Upper lobe of right lung (tissue), 1 donor: ENCODE measurements at regions not wholly inside any gene's neighbourhood (a gene's known extent, or its start where the extent isn't known, plus 50 kb on each side); places are given as distances from the start of the nearest gene placed in this dataset.

Experiments used
- ATAC-seq: fragments of 200-7000 bp; cut with Tn5 transposase; one replicate; pipeline ENCODE4 v1.9.1; 2020; ENCODE audit warnings: mild to moderate bottlenecking, moderate library complexity
- DNase-seq: peaks from one replicate; pipeline ENCODE4 v3.0.0-alpha.2; 2020
- H3K27ac ChIP-seq: fragments of 200-600 bp; one replicate; pipeline ENCODE4 v1.8.0; 2022
- H3K27me3 ChIP-seq: fragments of 200-600 bp; one replicate; pipeline ENCODE4 v1.8.0; 2022; ENCODE audit warnings: mild to moderate bottlenecking
- H3K36me3 ChIP-seq: fragments of 200-600 bp; one replicate; pipeline ENCODE4 v1.8.0; 2022
- H3K4me1 ChIP-seq: fragments of 200-600 bp; one replicate; pipeline ENCODE4 v1.8.0; 2022
- H3K4me3 ChIP-seq: fragments of 200-600 bp; one replicate; pipeline ENCODE4 v1.8.0; 2022; ENCODE audit warnings: mild to moderate bottlenecking
- H3K9me3 ChIP-seq: fragments of 200-600 bp; one replicate; pipeline ENCODE4 v1.8.0; 2022
- CTCF ChIP-seq: fragments of 200-600 bp; IDR thresholded peaks from one replicate; pipeline ENCODE4 v1.8.0; 2022; ENCODE audit warnings: antibody characterized with exemption
- intact Hi-C: fragments of 100-400 bp; cut with DNase I; formaldehyde crosslinking; loops from one replicate; pipeline ENCODE4 v1.11.0; 2022
- donor health status: DM: no; HTN: yes; CAD: no; lungs with severe emphysema.

GRCh38 chr2:66872986-66873754 lies 438.2 kb downstream of the MEIS1 start:
- no peaks in the 10 kb centered on the region for H3K36me3 ChIP-seq
- ATAC-seq = no peak
- TF ChIP-seq CTCF = no peak
- no peaks in the 10 kb centered on the region for H3K27me3 ChIP-seq
- H3K9me3 ChIP-seq = no peaks in the 10 kb centered on the region
- intact Hi-C loops = no loop called here
- no peak overlapping the region for H3K27ac ChIP-seq
- DNase-seq = no peak
- peaks cover 3% of the 10 kb centered on the region for H3K4me1 ChIP-seq
- H3K4me3 ChIP-seq = no peak overlapping the region

- TF ChIP-seq CTCF = no peak
- Histone ChIP-seq H3K27me3 (no peaks in the 10 kb centered on the region), H3K4me1 (peaks cover 3% of the 10 kb centered on the region), H3K36me3 (no peaks in the 10 kb centered on the region), H3K27ac (no peak overlapping the region), H3K9me3 (no peaks in the 10 kb centered on the region), H3K4me3 (no peak overlapping the region)
- ATAC-seq (no peak), DNase-seq (no peak)
- intact Hi-C loops = no loop called here
Observed at GRCh38 chr2:66874411-66874810, 439.5 kb downstream of the MEIS1 start.

- Histone ChIP-seq H3K4me3 (no peak overlapping the region), H3K4me1 (peaks cover 3% of the 10 kb centered on the region), H3K9me3 (no peaks in the 10 kb centered on the region), H3K27ac (no peak overlapping the region), H3K36me3 (no peaks in the 10 kb centered on the region), H3K27me3 (no peaks in the 10 kb centered on the region)
- intact Hi-C loops = no loop called here
- no peak for ATAC-seq
- no peak for DNase-seq
- no peak for TF ChIP-seq CTCF
Observed at GRCh38 chr2:66875941-66876462, 441.1 kb downstream of the MEIS1 start.

- intact Hi-C loops = no loop called here
- H3K36me3 ChIP-seq = no peaks in the 10 kb centered on the region
- H3K4me1 ChIP-seq = no peaks in the 10 kb centered on the region
- H3K9me3 ChIP-seq = no peaks in the 10 kb centered on the region
- no peak for ATAC-seq
- H3K4me3 ChIP-seq = no peak overlapping the region
- TF ChIP-seq CTCF = no peak
- no peaks in the 10 kb centered on the region for H3K27me3 ChIP-seq
- DNase-seq = no peak
- no peak overlapping the region for H3K27ac ChIP-seq
Observed at GRCh38 chr2:66885775-66886383, 451.0 kb downstream of the MEIS1 start.

GRCh38 chr2:66888246-66888645 lies 453.3 kb downstream of the MEIS1 start:
- no peaks in the 10 kb centered on the region for H3K4me1 ChIP-seq
- no peak for DNase-seq
- H3K36me3 ChIP-seq = no peaks in the 10 kb centered on the region
- intact Hi-C loops = no loop called here
- no peak overlapping the region for H3K4me3 ChIP-seq
- no peaks in the 10 kb centered on the region for H3K9me3 ChIP-seq
- ATAC-seq = no peak
- H3K27ac ChIP-seq = no peak overlapping the region
- no peaks in the 10 kb centered on the region for H3K27me3 ChIP-seq
- no peak for TF ChIP-seq CTCF
